Mucosa of stomach (tissue), 1 donor: ENCODE measurements at regions not wholly inside any gene's neighbourhood (a gene's known extent, or its start where the extent isn't known, plus 50 kb on each side); places are given as distances from the start of the nearest gene placed in this dataset.

ENCODE experiments used
- H3K27me3 ChIP-seq: one replicate; pipeline ENCODE4 v1.7.0; 2013; ENCODE audit warnings: mild to moderate bottlenecking, low read length; ENCODE audit not compliant: control insufficient read depth, insufficient read depth
- H3K36me3 ChIP-seq: one replicate; pipeline ENCODE4 v1.7.0; 2013; ENCODE audit warnings: low read length; ENCODE audit not compliant: control insufficient read depth, insufficient read depth
- H3K4me1 ChIP-seq: one replicate; pipeline ENCODE4 v1.7.0; 2013; ENCODE audit warnings: mild to moderate bottlenecking, low read length; ENCODE audit not compliant: control insufficient read depth, insufficient read depth
- H3K4me3 ChIP-seq: one replicate; pipeline ENCODE4 v1.7.0; 2013; ENCODE audit warnings: low read length
- H3K9ac ChIP-seq: one replicate; pipeline ENCODE4 v1.7.0; 2013; ENCODE audit warnings: mild to moderate bottlenecking, low read length, moderate library complexity
- H3K9me3 ChIP-seq: one replicate; pipeline ENCODE4 v1.7.0; 2013; ENCODE audit warnings: mild to moderate bottlenecking, low read length, moderate library complexity; ENCODE audit not compliant: control insufficient read depth
- donor health status: Pancreatic carcinoma.

GRCh38 chr14:104253901-104254353, 115.5 kb downstream of the KIF26A start:
- Histone ChIP-seq H3K9ac (no peak overlapping the region), H3K4me3 (no peak overlapping the region), H3K27me3 (no peaks in the 10 kb centered on the region), H3K36me3 (no peaks in the 10 kb centered on the region), H3K9me3 (no peaks in the 10 kb centered on the region), H3K4me1 (no peaks in the 10 kb centered on the region)

- Histone ChIP-seq H3K9me3 (no peaks in the 10 kb centered on the region), H3K9ac (no peak overlapping the region), H3K27me3 (no peaks in the 10 kb centered on the region), H3K4me1 (no peaks in the 10 kb centered on the region), H3K36me3 (no peaks in the 10 kb centered on the region), H3K4me3 (no peak overlapping the region)
These were observed 116.5 kb downstream of the KIF26A start for GRCh38 chr14:104254735-104255400.

- Histone ChIP-seq H3K27me3 (no peaks in the 10 kb centered on the region), H3K9ac (no peak overlapping the region), H3K4me3 (no peak overlapping the region), H3K9me3 (no peaks in the 10 kb centered on the region), H3K4me1 (no peaks in the 10 kb centered on the region), H3K36me3 (no peaks in the 10 kb centered on the region)
These were observed 117.6 kb downstream of the KIF26A start for GRCh38 chr14:104256025-104256424.

- Histone ChIP-seq H3K27me3 (no peaks in the 10 kb centered on the region), H3K4me1 (no peaks in the 10 kb centered on the region), H3K9me3 (no peaks in the 10 kb centered on the region), H3K9ac (no peak overlapping the region), H3K36me3 (no peaks in the 10 kb centered on the region), H3K4me3 (no peak overlapping the region)
These were observed 124.4 kb downstream of the KIF26A start for GRCh38 chr14:104262515-104263514.

GRCh38 chr14:104263675-104264358, 125.4 kb downstream of the KIF26A start:
- H3K36me3 ChIP-seq: no peaks in the 10 kb centered on the region
- no peaks in the 10 kb centered on the region for H3K27me3 ChIP-seq
- no peak overlapping the region for H3K4me3 ChIP-seq
- no peaks in the 10 kb centered on the region for H3K9me3 ChIP-seq
- no peak overlapping the region for H3K9ac ChIP-seq
- H3K4me1 ChIP-seq: no peaks in the 10 kb centered on the region

- Histone ChIP-seq H3K9me3 (no peaks in the 10 kb centered on the region), H3K4me1 (no peaks in the 10 kb centered on the region), H3K4me3 (no peak overlapping the region), H3K9ac (no peak overlapping the region), H3K27me3 (no peaks in the 10 kb centered on the region), H3K36me3 (no peaks in the 10 kb centered on the region)
These were observed 126.3 kb downstream of the KIF26A start for GRCh38 chr14:104264495-104265265.

- H3K36me3 ChIP-seq: no peaks in the 10 kb centered on the region
- no peak overlapping the region for H3K9ac ChIP-seq
- H3K27me3 ChIP-seq: no peaks in the 10 kb centered on the region
- no peaks in the 10 kb centered on the region for H3K4me1 ChIP-seq
- H3K9me3 ChIP-seq: no peaks in the 10 kb centered on the region
- no peak overlapping the region for H3K4me3 ChIP-seq
These were observed 127.7 kb downstream of the KIF26A start for GRCh38 chr14:104265918-104266630.

GRCh38 chr14:104266631-104267575, 128.5 kb downstream of the KIF26A start:
- H3K9ac ChIP-seq: no peak overlapping the region
- H3K4me1 ChIP-seq: no peaks in the 10 kb centered on the region
- no peak overlapping the region for H3K4me3 ChIP-seq
- H3K36me3 ChIP-seq: no peaks in the 10 kb centered on the region
- H3K9me3 ChIP-seq: no peaks in the 10 kb centered on the region
- no peaks in the 10 kb centered on the region for H3K27me3 ChIP-seq

GRCh38 chr14:104267895-104268294, 129.5 kb downstream of the KIF26A start:
- H3K4me1 ChIP-seq: no peaks in the 10 kb centered on the region
- no peak overlapping the region for H3K9ac ChIP-seq
- no peaks in the 10 kb centered on the region for H3K36me3 ChIP-seq
- no peaks in the 10 kb centered on the region for H3K9me3 ChIP-seq
- no peaks in the 10 kb centered on the region for H3K27me3 ChIP-seq
- no peak overlapping the region for H3K4me3 ChIP-seq

- Histone ChIP-seq H3K9ac (no peak overlapping the region), H3K9me3 (no peaks in the 10 kb centered on the region), H3K36me3 (no peaks in the 10 kb centered on the region), H3K27me3 (no peaks in the 10 kb centered on the region), H3K4me1 (no peaks in the 10 kb centered on the region), H3K4me3 (no peak overlapping the region)
These were observed 129.9 kb downstream of the KIF26A start for GRCh38 chr14:104268295-104268694.
